Chondrocyte (in vitro differentiated cells): ENCODE measurements at regions not wholly inside any gene's neighbourhood (a gene's known extent, or its start where the extent isn't known, plus 50 kb on each side); places are given as distances from the start of the nearest gene placed in this dataset.
A peak's percentile ranks its signal among the peaks of the same experiment; 100 is the strongest.
"Not testable (repeated sequence)": the region's sequence is repeated elsewhere in the genome, so short reads cannot be mapped to it uniquely, and the experiment has no call there.

Source experiments
- DNase-seq: peaks from one replicate; pipeline ENCODE4 v3.0.0; 2021; ENCODE audit warnings: mixed read lengths, low spot score
- H3K27ac Mint-ChIP-seq: one replicate; pipeline ENCODE4 v1.8.0; 2021; ENCODE audit warnings: mild to moderate bottlenecking, moderate library complexity, mixed read lengths; ENCODE audit not compliant: unreplicated experiment
- H3K27me3 Mint-ChIP-seq: 2 replicates; pipeline ENCODE4 v1.8.0; 2021; ENCODE audit warnings: low read depth, mixed read lengths
- H3K36me3 Mint-ChIP-seq: 2 replicates; pipeline ENCODE4 v1.8.0; 2021; ENCODE audit warnings: low read depth, mixed read lengths
- H3K4me1 Mint-ChIP-seq: 2 replicates; pipeline ENCODE4 v1.8.0; 2021; ENCODE audit warnings: low read depth, mild to moderate bottlenecking, mixed read lengths
- H3K4me3 Mint-ChIP-seq: one replicate; pipeline ENCODE4 v1.8.0; 2021; ENCODE audit warnings: mild to moderate bottlenecking, moderate library complexity, mixed read lengths; ENCODE audit not compliant: unreplicated experiment
- H3K9me3 Mint-ChIP-seq: 2 replicates; pipeline ENCODE4 v1.8.0; 2021; ENCODE audit warnings: low read depth, mixed read lengths
- CTCF ChIP-seq: fragments of 200-600 bp; sonication (generic); IDR thresholded peaks from 2 replicates; pipeline ENCODE4 v1.5.0; 2021; ENCODE audit warnings: antibody characterized with exemption, mild to moderate bottlenecking, moderate library complexity

GRCh38 chr4:186832906-186833305, 109.2 kb upstream of the FAT1 start:
- Mint-ChIP-seq H3K36me3 (no peaks in the 10 kb centered on the region), H3K4me1 (peaks cover 10% of the 10 kb centered on the region), H3K9me3 (peaks cover 2% of the 10 kb centered on the region), H3K27me3 (no peaks in the 10 kb centered on the region), H3K4me3 (no peak overlapping the region), H3K27ac (no peak overlapping the region)
- TF ChIP-seq CTCF, result no peak
- no peak for DNase-seq

GRCh38 chr4:186837463-186837862, 113.8 kb upstream of the FAT1 start:
- H3K27ac Mint-ChIP-seq, H3K27me3 Mint-ChIP-seq, H3K4me3 Mint-ChIP-seq, H3K36me3 Mint-ChIP-seq, H3K9me3 Mint-ChIP-seq, DNase-seq: not testable (repeated sequence)
- H3K4me1 Mint-ChIP-seq, result peaks cover 22% of the 10 kb centered on the region

GRCh38 chr4:186838295-186838694, 114.6 kb upstream of the FAT1 start:
- Mint-ChIP-seq H3K27me3 (no peaks in the 10 kb centered on the region), H3K9me3 (peaks cover 5% of the 10 kb centered on the region), H3K27ac (no peak overlapping the region), H3K4me3 (no peak overlapping the region), H3K36me3 (no peaks in the 10 kb centered on the region), H3K4me1 (peaks cover 22% of the 10 kb centered on the region)
- DNase-seq, result no peak
- TF ChIP-seq CTCF, result no peak

- no peak for DNase-seq
- no peaks in the 10 kb centered on the region for H3K36me3 Mint-ChIP-seq
- H3K9me3 Mint-ChIP-seq, result peaks cover 5% of the 10 kb centered on the region
- no peaks in the 10 kb centered on the region for H3K27me3 Mint-ChIP-seq
- H3K4me1 Mint-ChIP-seq, result peaks cover 31% of the 10 kb centered on the region
- H3K4me3 Mint-ChIP-seq, result peak overlapping the region; percentile 61
- TF ChIP-seq CTCF, result no peak
- peak overlapping the region; percentile 99 for H3K27ac Mint-ChIP-seq
Observed at GRCh38 chr4:186839122-186840037, 115.7 kb upstream of the FAT1 start.

- peak overlapping the region; percentile 99 for H3K27ac Mint-ChIP-seq
- H3K4me1 Mint-ChIP-seq, result peaks cover 39% of the 10 kb centered on the region
- peaks cover 5% of the 10 kb centered on the region for H3K9me3 Mint-ChIP-seq
- no peaks in the 10 kb centered on the region for H3K27me3 Mint-ChIP-seq
- no peak for TF ChIP-seq CTCF
- peak overlapping the region; percentile 61 for H3K4me3 Mint-ChIP-seq
- DNase-seq, result no peak
- H3K36me3 Mint-ChIP-seq, result no peaks in the 10 kb centered on the region
Observed at GRCh38 chr4:186840222-186840701, 116.6 kb upstream of the FAT1 start.
